Neutrophil (primary cell): ENCODE measurements at regions not wholly inside any gene's neighbourhood (a gene's known extent, or its start where the extent isn't known, plus 50 kb on each side); places are given as distances from the start of the nearest gene placed in this dataset.

Experiments
- H3K27ac ChIP-seq: fragments of 200-600 bp; sonication (generic); 2 replicates; pipeline ENCODE4 v1.5.1; 2016; ENCODE audit warnings: mild to moderate bottlenecking, moderate library complexity
- H3K27me3 ChIP-seq: fragments of 200-600 bp; sonication (generic); 2 replicates; pipeline ENCODE4 v1.6.0; 2016; ENCODE audit warnings: mild to moderate bottlenecking
- H3K36me3 ChIP-seq: fragments of 200-600 bp; sonication (generic); 2 replicates; pipeline ENCODE4 v1.5.1; 2017
- H3K4me1 ChIP-seq, 2 experiments: fragments of 200-600 bp in 1 of 2; sonication (generic) in 1 of 2; 1 replicate in 1 of 2; 2 replicates in 1 of 2; pipeline versions ENCODE4 v1.5.1 to v1.6.1; 2013 to 2016; ENCODE audit warnings: low read depth in 1 of 2, low read length in 1 of 2, mild to moderate bottlenecking in 1 of 2, moderate library complexity in 1 of 2; ENCODE audit not compliant: control insufficient read depth in 1 of 2, insufficient read depth in 1 of 2
- H3K4me3 ChIP-seq, 2 experiments: fragments of 200-600 bp in 1 of 2; sonication (generic) in 1 of 2; 1 replicate in 1 of 2; 2 replicates in 1 of 2; pipeline ENCODE4 v1.5.1; 2013 to 2016; ENCODE audit warnings: low read depth in 1 of 2, low read length in 1 of 2, mild to moderate bottlenecking in 1 of 2, moderate library complexity in 1 of 2
- H3K9me3 ChIP-seq: fragments of 200-600 bp; sonication (generic); 2 replicates; pipeline ENCODE4 v1.5.1; 2016
- CTCF ChIP-seq: fragments of 200-600 bp; sonication (generic); IDR thresholded peaks from 2 replicates; pipeline ENCODE4 v1.5.1; 2016; ENCODE audit warnings: antibody characterized with exemption

GRCh38 chr2:238548902-238549462 is 122.3 kb downstream of the ASB1 start:
- Histone ChIP-seq H3K36me3 (no peaks in the 10 kb centered on the region), H3K4me1 (no peaks in the 10 kb centered on the region), H3K27me3 (no peaks in the 10 kb centered on the region), H3K4me3 (no peak overlapping the region), H3K27ac (no peak overlapping the region), H3K9me3 (no peaks in the 10 kb centered on the region)
- no peak for TF ChIP-seq CTCF

- no peaks in the 10 kb centered on the region for H3K9me3 ChIP-seq
- no peaks in the 10 kb centered on the region for H3K36me3 ChIP-seq
- no peak for TF ChIP-seq CTCF
- no peak overlapping the region for H3K27ac ChIP-seq
- H3K4me3 ChIP-seq, result no peak overlapping the region
- H3K4me1 ChIP-seq, result peaks cover 4 to 9% of the 10 kb centered on the region in 2 experiments
- H3K27me3 ChIP-seq, result no peaks in the 10 kb centered on the region
These were observed 123.1 kb downstream of the ASB1 start for GRCh38 chr2:238549866-238550265.

GRCh38 chr2:238551091-238551490 is 124.4 kb downstream of the ASB1 start:
- no peaks in the 10 kb centered on the region for H3K9me3 ChIP-seq
- H3K36me3 ChIP-seq, result no peaks in the 10 kb centered on the region
- no peaks in the 10 kb centered on the region for H3K27me3 ChIP-seq
- H3K4me1 ChIP-seq, result peaks cover 15 to 19% of the 10 kb centered on the region in 2 experiments
- no peak overlapping the region for H3K27ac ChIP-seq
- no peak overlapping the region for H3K4me3 ChIP-seq
- TF ChIP-seq CTCF, result no peak

- no peaks in the 10 kb centered on the region for H3K27me3 ChIP-seq
- TF ChIP-seq CTCF, result no peak
- H3K4me1 ChIP-seq, result peaks cover 15 to 19% of the 10 kb centered on the region in 2 experiments
- no peaks in the 10 kb centered on the region for H3K36me3 ChIP-seq
- no peaks in the 10 kb centered on the region for H3K9me3 ChIP-seq
- H3K4me3 ChIP-seq, result no peak overlapping the region
- H3K27ac ChIP-seq, result no peak overlapping the region
These were observed 125.5 kb downstream of the ASB1 start for GRCh38 chr2:238552226-238552625.

GRCh38 chr2:238553159-238553558 is 126.4 kb downstream of the ASB1 start:
- Histone ChIP-seq H3K9me3 (no peaks in the 10 kb centered on the region), H3K4me3 (no peak overlapping the region), H3K27me3 (no peaks in the 10 kb centered on the region), H3K27ac (no peak overlapping the region), H3K36me3 (no peaks in the 10 kb centered on the region), H3K4me1 (peaks cover 15 to 19% of the 10 kb centered on the region in 2 experiments)
- no peak for TF ChIP-seq CTCF
